ENCODE measurements at regions not wholly inside any gene's neighbourhood (a gene's known extent, or its start where the extent isn't known, plus 50 kb on each side); places are given as distances from the start of the nearest gene placed in this dataset.

DNA sequence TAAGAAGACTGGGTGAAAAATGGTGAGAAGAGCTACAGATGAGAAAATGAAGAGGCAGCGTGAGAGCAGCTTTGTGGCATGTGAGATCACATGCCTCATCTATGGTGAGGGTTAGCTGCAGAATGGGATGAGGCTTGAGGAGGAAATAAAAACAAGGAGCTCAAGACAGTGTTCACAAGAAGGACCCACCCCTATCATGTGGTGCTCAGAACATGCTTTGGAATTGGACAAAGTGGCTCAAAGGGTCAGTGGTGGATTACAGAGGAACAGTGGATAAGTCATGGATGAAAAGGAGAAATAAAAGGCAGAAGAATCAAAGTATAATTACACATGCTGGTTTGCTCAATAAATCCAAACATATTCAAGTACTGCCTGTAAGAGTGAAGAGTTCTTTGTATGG is 126.9 kb upstream of the UST start:
- H3K14ac ChIP-seq (ENCODE audit: insufficient read length), result no peak overlapping the region
- H2AFZ ChIP-seq (ENCODE audit: low read length), result no peak overlapping the region
- no peak overlapping the region for H2BK15ac ChIP-seq (ENCODE audit: low read length)
- H3K23me2 ChIP-seq (ENCODE audit: low read depth, low read length), result no peaks in the 10 kb centered on the region
- H3K4me3 ChIP-seq (ENCODE audit: extremely low read depth in 1 of 4, insufficient read depth in 2 of 4, low read depth in 3 of 4, low read length in 4 of 4), result no peak overlapping the region
- no peak overlapping the region for H3K56ac ChIP-seq (replicated peaks; ENCODE audit: insufficient read length, low read depth, low read length)
- H4K20me1 ChIP-seq (replicated peaks in 1 of 2; ENCODE audit: control insufficient read depth in 1 of 2, insufficient read depth in 2 of 2, low read length in 2 of 2), result no peaks in the 10 kb centered on the region
- no peak overlapping the region for H4K5ac ChIP-seq (ENCODE audit: insufficient read length, low read depth, low read length)
- H2BK120ac ChIP-seq (replicated peaks; ENCODE audit: low read depth, low read length), result no peak overlapping the region
- no peak overlapping the region for H3K9ac ChIP-seq (replicated peaks in 1 of 4; ENCODE audit: extremely low read depth in 1 of 4, low read depth in 3 of 4, low read length in 3 of 4)
- no peak overlapping the region for H3K27ac ChIP-seq (ENCODE audit: low read depth, low read length)
- no peak overlapping the region for H2BK20ac ChIP-seq (ENCODE audit: low read length)
- no peak overlapping the region for H3K4me2 ChIP-seq (ENCODE audit: insufficient read depth in 1 of 2, low read depth in 2 of 2, low read length in 2 of 2)
- no peaks in the 10 kb centered on the region for H3K9me3 ChIP-seq (ENCODE audit: insufficient read depth in 2 of 2, low read depth in 1 of 2, low read length in 1 of 2)
- H3K18ac ChIP-seq (ENCODE audit: extremely low read depth, low read length), result no peak overlapping the region
- H4K8ac ChIP-seq (ENCODE audit: extremely low read depth, insufficient read depth, low read length), result no peak overlapping the region
- no peaks in the 10 kb centered on the region for H3K27me3 ChIP-seq (replicated peaks in 1 of 4; ENCODE audit: control insufficient read depth in 3 of 4, extremely low read depth in 1 of 4, insufficient read depth in 3 of 4, low read length in 3 of 4)
- no peaks in the 10 kb centered on the region for H3K79me1 ChIP-seq (ENCODE audit: low read depth, low read length)
- DNase-seq (ENCODE audit: low read depth in 1 of 2, low spot score in 2 of 2) (no peak), FAIRE-seq (no peak)
- 94% methylated on average over 1 of the region's 1 CpG; no CpG with 5 or more reads in 1 of the 2 experiments for WGBS, 2 experiments (ENCODE audit: extremely low coverage in 1 of 2, insufficient coverage in 1 of 2, insufficient read length in 1 of 2, insufficient replicate concordance in 2 of 2, low coverage in 1 of 2, low lambda C conversion rate in 2 of 2, missing lambda C conversion rate in 1 of 2)
- ChIA-PET POLR2A (ENCODE audit: partially characterized antibody) (interaction anchor here (1.1 to 1.7 kb wide), 2 partner anchors 9 to 26 kb away, joined by 3 read pairs; no protein-coding TSS in a partner anchor), CTCF (ENCODE audit: partially characterized antibody) (interaction anchor here (1.1 to 4.4 kb wide), 4 partner anchors 9 to 42 kb away, joined by 3 to 21 read pairs (median 4); no protein-coding TSS in a partner anchor)
- no peak overlapping the region for H2AK5ac ChIP-seq (ENCODE audit: low read depth, low read length)
- no peak overlapping the region for H2BK12ac ChIP-seq (ENCODE audit: low read depth, low read length)
- H3K23ac ChIP-seq (ENCODE audit: insufficient read length), result no peak overlapping the region
- H3K4me1 ChIP-seq (replicated peaks in 1 of 4; ENCODE audit: control insufficient read depth in 3 of 4, insufficient read depth in 4 of 4, low read length in 3 of 4), result peaks cover 0 to 3% (median 0%) of the 10 kb centered on the region in 4 experiments; a peak in 2 of 7 replicates
- no peaks in the 10 kb centered on the region for H3K79me2 ChIP-seq (ENCODE audit: control insufficient read depth in 1 of 2, insufficient read depth in 2 of 2, low read length in 2 of 2)
- H4K91ac ChIP-seq (replicated peaks; ENCODE audit: insufficient read length, low read length), result no peak overlapping the region
- H3K36me3 ChIP-seq (ENCODE audit: control insufficient read depth in 2 of 4, insufficient read depth in 4 of 4, low read length in 3 of 4), result no peaks in the 10 kb centered on the region
- H2BK5ac ChIP-seq (ENCODE audit: low read depth, low read length), result no peak overlapping the region
- H3K4ac ChIP-seq (replicated peaks; ENCODE audit: insufficient read length, low read depth, low read length), result no peak overlapping the region
- TF ChIP-seq EGR1 (IDR thresholded peaks at IDR 0.05; ENCODE audit: borderline replicate concordance, low read depth, low read length) (no peak), CEBPB (IDR thresholded peaks at IDR 0.05; ENCODE audit: low read depth, low read length) (no peak), CHD1 (IDR thresholded peaks at IDR 0.05; ENCODE audit: low read depth, low read length) (no peak), RNF2 (IDR thresholded peaks at IDR 0.05; ENCODE audit: borderline replicate concordance, low read depth, low read length, missing control alignments, poor library complexity, severe bottlenecking) (no peak), FOSL1 (IDR thresholded peaks at IDR 0.05; ENCODE audit: insufficient read depth, low read depth, low read length) (no peak), TAF7 (optimal IDR thresholded peaks at IDR 0.05; ENCODE audit: borderline replicate concordance, low read depth, low read length) (no peak), RFX5 (IDR thresholded peaks at IDR 0.05; ENCODE audit: borderline replicate concordance, low read depth, low read length) (no peak), HDAC6 (IDR thresholded peaks at IDR 0.05; ENCODE audit: low read depth, low read length) (no peak), ASH2L (IDR thresholded peaks at IDR 0.05; ENCODE audit: low read length) (no peak), NANOG (IDR thresholded peaks at IDR 0.05; ENCODE audit: insufficient read depth, low read depth, low read length, poor library complexity, severe bottlenecking) (no peak)
- TF ChIP-seq, protein P1, sequence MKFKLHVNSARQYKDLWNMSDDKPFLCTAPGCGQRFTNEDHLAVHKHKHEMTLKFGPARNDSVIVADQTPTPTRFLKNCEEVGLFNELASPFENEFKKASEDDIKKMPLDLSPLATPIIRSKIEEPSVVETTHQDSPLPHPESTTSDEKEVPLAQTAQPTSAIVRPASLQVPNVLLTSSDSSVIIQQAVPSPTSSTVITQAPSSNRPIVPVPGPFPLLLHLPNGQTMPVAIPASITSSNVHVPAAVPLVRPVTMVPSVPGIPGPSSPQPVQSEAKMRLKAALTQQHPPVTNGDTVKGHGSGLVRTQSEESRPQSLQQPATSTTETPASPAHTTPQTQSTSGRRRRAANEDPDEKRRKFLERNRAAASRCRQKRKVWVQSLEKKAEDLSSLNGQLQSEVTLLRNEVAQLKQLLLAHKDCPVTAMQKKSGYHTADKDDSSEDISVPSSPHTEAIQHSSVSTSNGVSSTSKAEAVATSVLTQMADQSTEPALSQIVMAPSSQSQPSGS (IDR thresholded peaks at IDR 0.05; ENCODE audit: low read length), result no peak

Measured in H1 (cell line).